RWPE1 (cell line): ENCODE measurements at regions not wholly inside any gene's neighbourhood (a gene's known extent, or its start where the extent isn't known, plus 50 kb on each side); places are given as distances from the start of the nearest gene placed in this dataset.

Experiments used
- CTCF ChIA-PET: fragments of 350-600 bp; sonication (Branson Sonifier 250); formaldehyde crosslinking; extraction: SDS; loops from one replicate; lab custom pipeline; 2021; lab: Yijun Ruan, JAX
- POLR2A ChIA-PET: fragments of 400-600 bp; formaldehyde crosslinking; extraction: SDS; loops from one replicate; lab custom pipeline; 2020; ENCODE audit warnings: antibody characterized with exemption; ENCODE audit not compliant: low non-redundant PET; lab: Yijun Ruan, JAX
- DNase-seq: peaks from one replicate; pipeline ENCODE4 v3.0.0; 2012; ENCODE audit warnings: low spot score
- H3K27ac ChIP-seq: fragments of 450-650 bp; 2 replicates; pipeline ENCODE4 v1.5.1; 2017
- CTCF ChIP-seq: fragments of 450-650 bp; conservative IDR thresholded peaks from 2 replicates; pipeline ENCODE4 v1.5.1; 2017; ENCODE audit warnings: low read depth, mild to moderate bottlenecking

GRCh38 chr4:38430841-38431240, 233.2 kb upstream of the KLF3 start:
- DNase-seq, result no peak
- ChIA-PET POLR2A (no interaction called here), CTCF (no interaction called here)
- TF ChIP-seq CTCF, result no peak
- H3K27ac ChIP-seq, result no peak overlapping the region

DNA sequence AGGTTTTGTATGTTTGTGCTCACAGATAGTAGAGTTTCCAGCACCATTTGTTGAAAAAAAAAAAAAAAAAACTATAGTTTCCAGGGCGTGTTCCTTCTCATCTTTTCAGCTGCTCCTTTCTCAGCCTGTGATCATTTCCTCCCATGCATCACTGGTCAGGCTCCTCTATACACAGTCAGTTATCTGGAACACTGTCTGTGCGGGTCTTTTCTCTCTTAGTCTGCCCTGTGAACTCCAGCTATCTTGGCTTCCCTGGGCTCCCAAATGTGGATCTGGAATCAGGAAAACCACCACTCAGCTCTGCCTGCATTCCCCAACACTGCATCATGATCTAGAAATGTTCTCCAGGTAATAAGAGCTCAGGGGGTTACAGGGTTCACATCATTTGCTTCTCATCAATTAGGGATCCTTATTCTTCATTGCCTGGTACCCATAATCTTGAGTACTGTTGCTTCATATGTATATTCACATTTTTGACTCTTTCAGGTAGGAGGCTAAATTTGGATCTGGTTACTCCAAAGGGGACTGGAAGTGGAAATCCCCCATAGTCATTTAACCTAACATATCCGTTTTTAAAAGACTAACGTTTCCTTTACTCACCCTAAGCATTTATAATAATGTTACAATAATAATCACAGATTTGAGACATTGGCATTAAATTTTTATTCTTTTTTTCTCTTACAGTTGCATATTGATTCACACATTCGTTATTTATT, 221.8 kb upstream of the KLF3 start:
- no peak overlapping the region for H3K27ac ChIP-seq
- CTCF ChIA-PET, result interaction anchor here (0.6 kb wide), 1 partner anchor 269 kb away, joined by 4 read pairs; no protein-coding TSS in a partner anchor
- no peak for TF ChIP-seq CTCF
- POLR2A ChIA-PET, result no interaction called here
- no peak for DNase-seq

- no peak for DNase-seq
- ChIA-PET POLR2A (no interaction called here), CTCF (interaction anchor here (0.5 to 1.0 kb wide), 2 partner anchors 8 to 130 kb away, joined by 3 to 8 read pairs; no protein-coding TSS in a partner anchor)
- TF ChIP-seq CTCF, result no peak
- H3K27ac ChIP-seq, result no peak overlapping the region
Observed at GRCh38 chr4:38449506-38450174, 214.4 kb upstream of the KLF3 start.

- no peak for TF ChIP-seq CTCF
- POLR2A ChIA-PET, result no interaction called here
- CTCF ChIA-PET, result no interaction called here
- DNase-seq, result no peak
- H3K27ac ChIP-seq, result no peak overlapping the region
Observed at GRCh38 chr4:38452009-38452408, 212.0 kb upstream of the KLF3 start.

GRCh38 chr4:38452542-38452941, 211.5 kb upstream of the KLF3 start:
- CTCF ChIA-PET, result no interaction called here
- no peak overlapping the region for H3K27ac ChIP-seq
- DNase-seq, result no peak
- POLR2A ChIA-PET, result no interaction called here
- no peak for TF ChIP-seq CTCF

DNA sequence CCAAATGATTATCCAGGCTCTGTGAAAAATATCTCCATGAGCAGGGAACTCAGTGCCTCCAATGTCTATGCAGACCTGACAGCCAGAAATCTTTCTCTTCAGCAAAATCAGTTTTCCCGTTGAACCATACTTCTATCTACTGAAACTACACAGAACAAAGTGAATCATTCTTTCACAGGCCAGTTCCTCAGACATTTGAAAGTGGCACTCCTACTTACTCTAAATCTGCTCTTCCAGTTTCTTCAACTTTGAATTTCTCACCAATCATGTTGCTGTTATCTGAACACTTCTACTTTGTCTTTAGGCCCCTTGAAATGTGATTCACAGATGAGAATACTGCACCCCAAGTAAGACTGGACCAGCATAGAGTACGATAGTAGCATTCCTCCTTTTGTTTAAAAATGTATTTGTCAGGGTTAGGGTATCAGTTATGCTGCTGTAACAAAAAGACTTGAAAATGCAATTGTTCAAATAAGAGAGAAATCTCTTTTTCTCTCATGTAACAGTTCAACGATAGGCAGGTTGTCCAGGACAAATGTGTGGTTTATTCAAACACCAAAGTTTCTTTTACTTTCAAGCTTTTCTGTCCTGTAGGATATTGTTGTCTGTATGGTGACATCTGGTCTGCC, 210.6 kb upstream of the KLF3 start:
- TF ChIP-seq CTCF, result no peak
- ChIA-PET POLR2A (no interaction called here), CTCF (no interaction called here)
- DNase-seq, result no peak
- H3K27ac ChIP-seq, result no peak overlapping the region
